Vagina (tissue), 2 donors: ENCODE measurements at regions not wholly inside any gene's neighbourhood (a gene's known extent, or its start where the extent isn't known, plus 50 kb on each side); places are given as distances from the start of the nearest gene placed in this dataset.
"Not testable (repeated sequence)": the region's sequence is repeated elsewhere in the genome, so short reads cannot be mapped to it uniquely, and the experiment has no call there.

Experiments
- DNase-seq, 2 donors: peaks; one replicate each; pipeline ENCODE4 v3.0.0-alpha.2; 2017; ENCODE audit errors: extremely low spot score in 2 of 2
- H3K27ac ChIP-seq: fragments of 200-600 bp; sonication (generic); one replicate; pipeline ENCODE4 v1.5.1; 2019
- H3K27me3 ChIP-seq: fragments of 200-600 bp; sonication (generic); one replicate; pipeline ENCODE4 v1.5.1; 2019
- H3K36me3 ChIP-seq, 2 donors: fragments of 200-600 bp; sonication (generic); one replicate each; pipeline ENCODE4 v1.5.1; 2017 to 2019
- H3K4me1 ChIP-seq: fragments of 200-600 bp; sonication (generic); one replicate; pipeline ENCODE4 v1.5.1; 2019
- H3K4me3 ChIP-seq, 2 donors: fragments of 200-600 bp; sonication (generic); 1 replicate in 1 of 2; 2 replicates in 1 of 2; pipeline ENCODE4 v1.5.1; 2016 to 2019
- H3K9me3 ChIP-seq: fragments of 200-600 bp; sonication (generic); one replicate; pipeline ENCODE4 v1.5.1; 2019
- CTCF ChIP-seq, 3 experiments: fragments of 450-650 bp in 2 of 3; fragments of 200-600 bp in 1 of 3; sonication (generic) in 1 of 3; IDR thresholded peaks; one replicate each; pipeline ENCODE4 v1.5.1; 2017 to 2019; ENCODE audit warnings: antibody characterized with exemption in 3 of 3, mild to moderate bottlenecking in 2 of 3, moderate library complexity in 2 of 3
- POLR2A ChIP-seq, 2 donors: fragments of 450-650 bp; IDR thresholded peaks; one replicate each; pipeline ENCODE4 v1.6.1; 2017; ENCODE audit warnings: antibody characterized with exemption in 2 of 2, mild to moderate bottlenecking in 2 of 2, moderate library complexity in 2 of 2
- POLR2AphosphoS5 ChIP-seq, 2 donors: sonication (generic); formaldehyde crosslinking; IDR thresholded peaks; one replicate each; pipeline ENCODE4 v1.9.0; 2017; ENCODE audit warnings: antibody characterized with exemption in 2 of 2, mild to moderate bottlenecking in 2 of 2, low read depth in 1 of 2; ENCODE audit not compliant: insufficient read depth in 1 of 2
- intact Hi-C: fragments of 100-400 bp; cut with DNase I; formaldehyde crosslinking; loops from one replicate; pipeline ENCODE4 v1.15.1; 2023

- no peaks in the 10 kb centered on the region for H3K27me3 ChIP-seq
- H3K36me3 ChIP-seq, result no peaks in the 10 kb centered on the region
- no peaks in the 10 kb centered on the region for H3K4me1 ChIP-seq
- DNase-seq, result no peak
- H3K9me3 ChIP-seq, result no peaks in the 10 kb centered on the region
- H3K27ac ChIP-seq, result no peak overlapping the region
- H3K4me3 ChIP-seq, result no peak overlapping the region
- intact Hi-C loops, result no loop called here
- TF ChIP-seq POLR2AphosphoS5 (IDR thresholded peaks at IDR 0.05; ENCODE audit: insufficient read depth in 1 of 2, low read depth in 1 of 2), result no peak
- TF ChIP-seq CTCF (IDR thresholded peaks at IDR 0.05), result no peak
- no peak for TF ChIP-seq POLR2A (IDR thresholded peaks at IDR 0.05)
Observed at GRCh38 chr10:61589547-61590243, 73.0 kb upstream of the CABCOCO1 start.

GRCh38 chr10:61588770-61589211 lies 73.9 kb upstream of the CABCOCO1 start:
- Histone ChIP-seq H3K27me3 (no peaks in the 10 kb centered on the region), H3K9me3 (no peaks in the 10 kb centered on the region), H3K4me1 (no peaks in the 10 kb centered on the region), H3K36me3 (no peaks in the 10 kb centered on the region), H3K4me3 (no peak overlapping the region), H3K27ac (no peak overlapping the region)
- intact Hi-C loops, result no loop called here
- TF ChIP-seq POLR2AphosphoS5 (IDR thresholded peaks at IDR 0.05; ENCODE audit: insufficient read depth in 1 of 2, low read depth in 1 of 2), result no peak
- TF ChIP-seq POLR2A (IDR thresholded peaks at IDR 0.05), result no peak
- no peak for TF ChIP-seq CTCF (IDR thresholded peaks at IDR 0.05)
- DNase-seq, result no peak

GRCh38 chr10:61586829-61587228 lies 75.9 kb upstream of the CABCOCO1 start:
- H3K27me3 ChIP-seq, result no peaks in the 10 kb centered on the region
- no peak overlapping the region for H3K4me3 ChIP-seq
- intact Hi-C loops, result no loop called here
- H3K36me3 ChIP-seq, result no peaks in the 10 kb centered on the region
- no peak for TF ChIP-seq POLR2AphosphoS5 (IDR thresholded peaks at IDR 0.05; ENCODE audit: insufficient read depth in 1 of 2, low read depth in 1 of 2)
- no peak for TF ChIP-seq POLR2A (IDR thresholded peaks at IDR 0.05)
- TF ChIP-seq CTCF (IDR thresholded peaks at IDR 0.05), result no peak
- no peaks in the 10 kb centered on the region for H3K9me3 ChIP-seq
- no peak for DNase-seq
- H3K27ac ChIP-seq, result no peak overlapping the region
- no peaks in the 10 kb centered on the region for H3K4me1 ChIP-seq

DNA sequence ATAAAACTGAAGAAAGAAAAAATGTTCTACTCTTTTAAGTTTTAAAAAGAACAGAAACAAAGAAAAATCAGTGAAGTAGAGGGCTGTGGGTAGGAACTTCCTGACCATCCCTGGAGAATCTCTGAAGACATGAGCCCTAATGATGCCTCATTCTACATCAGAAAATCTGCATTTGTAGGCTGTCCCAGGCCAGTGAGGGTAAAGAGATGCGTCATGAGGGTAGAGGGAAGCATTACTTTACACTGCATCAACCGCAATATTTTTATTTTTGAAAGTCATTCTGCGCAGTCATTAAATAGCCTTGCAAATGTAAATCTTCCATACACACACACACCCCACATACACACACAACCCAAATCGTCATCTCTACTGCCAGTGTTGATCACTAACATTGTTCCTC lies 82.1 kb upstream of the CABCOCO1 start:
- Histone ChIP-seq H3K4me3 (no peak overlapping the region), H3K9me3 (no peaks in the 10 kb centered on the region), H3K27ac (no peak overlapping the region), H3K36me3 (no peaks in the 10 kb centered on the region), H3K27me3 (no peaks in the 10 kb centered on the region), H3K4me1 (no peaks in the 10 kb centered on the region)
- DNase-seq, result no peak
- intact Hi-C loops, result no loop called here
- no peak for TF ChIP-seq POLR2A (IDR thresholded peaks at IDR 0.05)
- no peak for TF ChIP-seq CTCF (IDR thresholded peaks at IDR 0.05)
- TF ChIP-seq POLR2AphosphoS5 (IDR thresholded peaks at IDR 0.05; ENCODE audit: insufficient read depth in 1 of 2, low read depth in 1 of 2), result no peak

DNA sequence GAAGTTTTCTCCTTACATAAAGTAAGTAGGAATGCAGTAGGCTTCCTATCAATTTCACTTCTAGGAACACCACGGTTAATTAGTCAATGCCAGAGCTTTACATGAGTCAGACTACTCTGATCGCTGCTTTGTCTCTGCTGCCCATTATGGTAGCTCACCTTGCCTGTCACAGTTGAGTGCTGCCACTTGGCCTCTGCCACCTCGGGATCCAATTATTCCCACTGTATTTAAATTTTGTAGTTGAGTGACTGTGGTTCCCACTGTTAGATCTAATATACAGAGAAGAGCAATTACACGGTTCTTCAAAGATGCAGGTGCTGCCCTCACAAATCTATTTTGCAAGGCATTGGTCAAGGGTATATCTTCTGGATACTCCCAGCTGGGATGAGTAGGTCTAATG lies 92.5 kb upstream of the CABCOCO1 start:
- H3K9me3 ChIP-seq, H3K36me3 ChIP-seq, H3K27ac ChIP-seq, H3K4me1 ChIP-seq, intact Hi-C loops, H3K27me3 ChIP-seq, H3K4me3 ChIP-seq, DNase-seq: not testable (repeated sequence)
